ENCODE measurements at regions not wholly inside any gene's neighbourhood (a gene's known extent, or its start where the extent isn't known, plus 50 kb on each side); places are given as distances from the start of the nearest gene placed in this dataset.

DNA sequence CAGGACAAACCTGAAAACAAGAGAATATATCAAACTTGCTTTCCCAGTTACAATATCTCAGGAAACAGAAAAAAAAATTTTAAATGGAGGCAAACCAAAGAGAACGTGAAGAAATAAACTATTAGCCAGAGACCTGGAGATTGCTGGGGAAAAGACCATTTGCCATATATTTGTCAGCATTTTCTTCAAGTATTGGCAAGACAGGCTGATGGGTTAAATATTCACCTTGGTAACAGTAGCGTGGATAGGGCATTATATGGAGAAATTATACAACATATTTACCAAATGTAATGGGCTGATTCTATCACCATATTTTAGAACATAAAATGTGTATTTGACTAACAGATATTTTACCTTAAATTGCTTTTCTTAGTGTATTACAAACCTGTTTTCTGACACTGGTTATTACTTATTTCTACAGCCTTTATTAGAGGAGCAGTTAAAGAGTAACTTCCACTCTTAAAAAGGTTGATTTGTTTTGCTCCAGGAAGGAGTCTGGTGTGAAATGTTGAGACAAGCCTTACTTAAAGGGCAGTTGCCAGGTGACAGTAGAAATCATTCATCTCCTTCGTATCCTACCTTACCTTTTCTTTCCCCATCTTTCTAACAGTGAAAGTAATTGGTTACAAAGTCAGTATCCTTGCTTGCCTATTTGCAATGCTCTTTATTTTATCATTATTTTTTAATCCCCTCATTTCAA lies 575.5 kb downstream of the GBA3 start:
- no peak for DNase-seq (ENCODE audit: low spot score)

DNA sequence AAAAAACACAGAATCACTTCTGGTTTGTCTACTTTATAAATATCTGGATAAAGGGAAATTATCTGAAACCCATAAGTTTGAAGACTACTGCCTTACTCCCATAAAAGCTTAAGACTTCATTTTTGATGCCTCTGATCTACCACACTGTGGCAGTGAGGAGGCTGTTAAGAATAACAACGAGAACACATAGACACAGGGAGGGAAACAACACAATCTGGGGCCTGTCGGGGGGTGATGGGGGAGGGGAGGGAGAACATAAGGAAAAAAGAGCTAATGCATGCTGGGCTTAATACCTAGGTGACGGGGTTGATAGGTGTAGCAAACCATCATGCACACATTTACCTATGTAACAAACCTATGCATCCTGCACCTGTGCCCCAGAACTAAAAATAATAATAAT lies 573.7 kb downstream of the GBA3 start:
- no peak for DNase-seq (ENCODE audit: low spot score)

DNA sequence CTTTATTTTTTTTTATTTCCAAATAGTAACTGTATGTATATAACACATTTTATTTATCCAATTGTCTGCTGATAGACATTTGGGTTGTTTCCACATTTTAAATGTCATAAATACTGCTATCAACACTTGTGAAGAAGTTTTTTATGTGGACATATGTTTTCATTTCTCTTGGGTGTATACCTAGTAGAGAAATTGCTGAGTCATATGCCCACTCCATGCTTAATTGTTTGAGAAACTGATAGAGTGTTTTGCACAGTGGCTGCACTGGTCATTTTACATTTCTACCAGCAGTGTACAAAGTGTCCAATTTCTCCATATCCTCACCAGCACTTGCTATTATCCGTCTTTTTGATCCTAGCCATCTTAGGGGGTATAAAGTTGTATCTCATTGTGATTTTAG lies 567.8 kb downstream of the GBA3 start:
- DNase-seq (ENCODE audit: low spot score), result no peak

DNA sequence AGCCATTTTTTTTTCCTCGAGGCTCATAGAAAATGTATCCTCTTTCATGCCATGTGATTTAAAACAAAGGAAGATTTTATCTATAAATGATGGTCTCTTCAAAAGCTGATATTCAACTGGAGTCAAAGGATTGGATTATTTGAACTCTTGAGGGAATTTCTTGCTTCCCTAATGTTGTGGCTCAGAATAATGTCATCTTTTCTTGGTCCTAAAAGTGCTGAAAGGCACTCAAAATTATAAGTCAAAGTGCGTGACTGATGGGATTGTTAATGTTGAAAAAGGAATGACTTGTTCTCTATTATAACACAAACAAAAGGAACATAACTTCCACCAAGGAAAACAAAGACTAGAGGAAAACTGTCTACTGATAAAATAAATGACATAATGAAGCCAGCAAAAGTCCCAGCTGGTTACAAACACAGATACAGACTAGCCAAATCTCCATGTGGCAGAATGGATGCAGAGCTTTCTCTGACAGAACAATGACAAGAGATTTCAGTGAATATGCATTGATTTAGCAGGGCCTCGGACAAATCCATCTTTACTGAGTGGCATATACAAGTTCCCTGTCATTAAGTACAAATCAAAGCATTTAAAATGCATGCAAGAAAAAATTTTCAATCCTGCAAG lies 552.6 kb downstream of the GBA3 start:
- DNase-seq (ENCODE audit: low spot score), result no peak

DNA sequence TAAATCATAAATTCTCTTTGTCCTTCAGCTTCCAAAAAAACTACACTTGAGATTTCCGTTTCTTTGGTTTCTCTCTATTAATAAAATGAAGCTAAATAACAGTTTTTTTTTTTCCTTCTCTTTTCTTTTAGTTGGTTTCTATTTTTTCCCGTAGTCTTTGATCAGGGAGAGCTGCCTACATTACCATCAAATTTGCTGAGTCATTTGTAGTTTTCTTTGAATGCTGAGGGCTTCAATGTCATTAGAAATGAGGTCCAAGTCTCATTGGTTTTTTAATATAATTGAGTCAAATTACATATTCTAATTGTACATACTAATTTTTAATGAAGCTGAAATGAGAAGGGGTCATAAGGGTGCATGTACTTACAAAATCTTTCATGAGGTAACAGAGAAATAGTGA lies 550.2 kb downstream of the GBA3 start:
- no peak for DNase-seq (ENCODE audit: low spot score)

DNA sequence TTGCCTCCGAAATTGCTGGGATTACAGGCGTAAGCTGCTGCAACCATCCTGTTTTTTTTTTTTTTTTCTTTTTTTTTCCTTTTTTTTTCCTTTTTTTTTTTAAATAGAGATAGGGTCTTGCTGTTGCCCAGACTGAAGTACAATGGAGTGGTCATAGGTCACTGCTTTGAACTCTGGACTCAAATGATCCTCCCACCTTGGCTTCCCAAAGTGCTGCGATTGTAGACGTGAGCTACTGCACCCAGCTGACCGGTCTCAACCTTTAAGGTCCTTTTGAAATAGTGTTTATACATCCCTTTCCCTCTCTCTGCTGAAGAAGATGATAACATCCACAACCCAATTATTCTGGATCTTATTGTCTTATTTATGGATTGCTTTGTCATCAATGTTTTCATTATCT lies 548.7 kb downstream of the GBA3 start:
- DNase-seq (ENCODE audit: low spot score), result no peak

- no peak for DNase-seq (ENCODE audit: low spot score)
Observed at GRCh38 chr4:23238848-23239247, 546.1 kb downstream of the GBA3 start.

DNA sequence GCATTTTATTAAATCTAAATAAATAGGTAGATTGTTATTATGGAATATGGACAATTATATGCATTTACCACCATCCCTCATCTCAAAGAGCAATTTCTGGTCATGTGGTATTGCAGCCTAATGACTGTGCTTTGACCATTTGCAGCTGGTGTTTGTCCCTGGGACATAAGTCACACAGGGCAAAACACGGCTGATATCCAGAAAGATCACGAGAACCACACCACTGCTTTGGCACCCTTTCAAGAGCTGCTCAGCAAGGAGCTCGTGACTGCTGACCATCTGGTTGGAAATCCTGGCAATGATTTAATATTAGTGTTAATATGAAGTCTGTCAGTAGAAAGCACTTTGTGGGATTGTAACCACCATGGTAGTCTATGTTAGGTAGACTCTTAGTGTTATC lies 545.0 kb downstream of the GBA3 start:
- no peak for DNase-seq (ENCODE audit: low spot score)

DNA sequence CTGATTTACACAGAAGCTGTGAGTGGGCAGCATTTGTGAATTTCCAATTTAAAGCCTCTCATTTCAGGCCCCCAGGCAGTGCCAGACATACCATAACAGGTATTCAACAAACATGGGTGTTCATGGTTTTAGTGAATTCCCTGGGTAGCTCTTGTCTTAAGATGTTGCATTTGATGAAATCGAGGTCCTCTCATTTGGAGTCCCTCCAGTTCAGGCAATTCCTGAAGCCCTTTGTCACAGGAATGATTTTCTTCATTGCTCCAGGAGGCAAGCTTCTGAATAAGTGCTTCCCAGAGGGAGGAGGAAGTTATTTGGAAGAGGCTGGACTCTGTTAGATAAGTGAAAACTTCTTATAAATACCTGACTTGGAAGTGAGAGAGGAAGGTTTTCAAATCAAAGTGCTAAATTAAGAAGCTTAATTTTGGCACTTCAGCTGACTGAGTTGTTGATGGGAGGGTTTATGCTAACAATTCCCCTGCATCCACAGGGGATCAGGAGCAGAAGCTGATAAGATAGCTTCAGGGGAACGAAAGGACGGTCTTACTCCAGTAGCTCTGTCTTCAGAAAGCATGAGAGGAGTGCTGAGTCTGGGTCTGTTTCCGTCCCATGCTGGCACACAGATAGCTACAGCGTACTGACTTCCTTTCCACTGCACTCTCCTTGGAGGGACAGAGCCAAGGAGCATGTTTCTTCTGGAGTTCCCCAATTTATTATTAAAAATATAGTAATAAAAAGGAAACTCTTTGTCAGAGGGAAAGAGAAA lies 543.1 kb downstream of the GBA3 start:
- no peak for DNase-seq (ENCODE audit: low spot score)

DNA sequence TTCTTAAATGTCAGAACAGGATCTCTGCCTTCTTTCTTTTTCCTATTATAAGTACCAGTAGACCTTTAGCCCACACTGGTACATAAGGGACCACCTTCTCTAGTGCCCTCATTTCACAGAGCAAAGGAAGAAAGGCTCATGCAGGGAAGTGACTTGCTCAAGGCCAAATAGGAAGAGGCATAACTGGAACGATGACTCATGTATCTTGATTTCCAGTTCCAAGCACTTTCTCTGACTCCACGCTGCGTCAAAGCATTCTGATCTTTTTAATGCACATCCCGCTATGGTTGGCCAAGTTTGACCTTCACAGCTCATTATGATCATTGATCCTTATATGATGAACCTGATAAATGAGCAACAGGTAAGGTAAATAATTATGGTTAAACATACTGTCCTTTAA lies 542.0 kb downstream of the GBA3 start:
- no peak for DNase-seq (ENCODE audit: low spot score)

GRCh38 chr4:23234018-23234417 lies 541.3 kb downstream of the GBA3 start:
- no peak for DNase-seq (ENCODE audit: low spot score)

GRCh38 chr4:23233596-23233995 lies 540.9 kb downstream of the GBA3 start:
- DNase-seq (ENCODE audit: low spot score), result no peak

DNA sequence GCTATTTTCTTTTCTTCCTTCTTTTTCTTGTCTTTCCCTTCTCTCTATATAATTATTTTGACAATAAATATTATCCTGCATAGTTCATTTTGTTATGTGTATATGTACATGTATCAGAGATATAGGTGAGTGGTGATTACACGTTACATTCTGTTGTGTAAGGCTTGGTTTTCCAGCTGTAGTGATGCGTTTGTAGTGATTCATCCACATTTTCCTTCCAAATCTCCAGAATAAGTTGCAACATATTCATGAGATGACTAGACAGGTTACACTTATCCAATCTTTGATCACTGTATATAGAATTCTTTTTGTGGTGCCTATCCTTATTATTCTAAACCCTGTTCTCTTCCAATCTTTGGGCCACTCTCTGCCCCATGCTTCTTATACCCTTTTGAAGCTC lies 540.2 kb downstream of the GBA3 start:
- no peak for DNase-seq (ENCODE audit: low spot score)

GRCh38 chr4:23225564-23225963 lies 532.8 kb downstream of the GBA3 start:
- DNase-seq (ENCODE audit: low spot score), result no peak

DNA sequence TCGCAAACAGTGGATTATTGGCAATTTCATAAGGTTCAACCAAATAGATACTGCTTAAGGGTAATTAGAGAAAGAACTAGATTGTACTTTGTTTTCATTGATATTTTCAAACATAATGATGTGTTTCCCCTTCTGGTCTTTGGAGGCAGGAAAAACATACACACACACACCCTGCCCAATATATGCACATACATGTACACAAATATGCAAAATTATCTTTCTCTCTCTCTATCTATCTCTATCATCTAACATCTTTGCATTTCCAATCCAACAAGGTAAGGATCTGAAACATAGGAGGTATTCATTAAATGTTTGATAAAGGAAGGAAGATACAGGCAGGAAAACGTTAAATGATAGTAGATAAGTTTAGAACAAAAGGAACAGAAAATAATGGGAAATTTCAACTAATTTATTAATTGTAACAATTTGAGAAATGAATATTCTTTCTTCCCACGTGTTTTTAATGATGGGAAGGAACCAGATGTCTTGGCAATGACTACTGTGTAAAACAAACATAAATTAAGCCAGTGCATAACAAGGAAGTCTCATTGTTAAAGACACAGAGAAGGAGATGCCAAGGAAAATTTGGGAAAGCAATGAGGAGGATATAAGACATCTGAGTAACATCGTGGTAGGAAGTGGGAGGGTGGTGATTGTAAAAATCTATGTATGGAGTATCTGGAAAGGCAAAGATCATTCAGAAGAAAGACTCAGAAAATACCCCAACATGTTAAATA lies 532.1 kb downstream of the GBA3 start:
- no peak for DNase-seq (ENCODE audit: low spot score)

DNA sequence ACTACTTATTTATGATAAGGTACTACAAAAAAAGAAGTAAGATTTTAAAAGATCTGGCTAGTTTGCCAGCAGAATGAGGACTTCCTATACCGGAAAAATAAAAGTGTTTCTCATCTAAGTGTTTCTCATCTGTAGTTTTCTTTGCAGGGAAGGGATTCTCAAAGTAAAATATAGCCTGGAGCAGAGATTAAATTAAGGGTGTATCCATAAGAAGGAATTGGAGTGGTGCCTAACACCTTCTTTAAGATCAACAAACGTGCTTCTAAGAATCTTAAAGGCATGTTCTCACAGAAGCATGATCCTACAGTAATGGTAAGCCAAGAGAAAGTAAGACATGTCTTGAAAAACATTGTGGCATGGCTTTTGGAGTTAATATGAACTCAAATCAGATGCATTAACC lies 528.2 kb downstream of the GBA3 start:
- no peak for DNase-seq (ENCODE audit: low spot score)

- no peak for DNase-seq (ENCODE audit: low spot score)
Observed at GRCh38 chr4:23219779-23220408, 527.2 kb downstream of the GBA3 start.

DNA sequence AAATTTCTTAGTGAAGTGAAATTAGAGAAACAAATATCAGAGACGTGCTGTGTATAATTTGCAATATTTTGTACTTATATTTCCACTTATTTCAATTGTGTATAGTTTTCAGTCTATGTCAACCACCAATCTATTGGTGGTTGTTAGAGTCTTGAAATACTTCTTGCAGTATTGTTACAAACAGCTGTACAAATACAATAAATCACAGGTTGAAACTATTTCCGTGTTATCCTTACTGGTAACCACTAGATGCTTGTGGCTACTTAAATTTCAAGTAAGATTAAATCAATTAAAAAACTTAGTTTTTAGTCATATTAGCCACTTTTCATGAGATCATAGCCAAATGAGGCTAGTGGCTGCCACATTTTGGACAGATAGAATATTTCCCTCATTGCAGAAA lies 520.5 kb downstream of the GBA3 start:
- DNase-seq (ENCODE audit: low spot score), result no peak

DNA sequence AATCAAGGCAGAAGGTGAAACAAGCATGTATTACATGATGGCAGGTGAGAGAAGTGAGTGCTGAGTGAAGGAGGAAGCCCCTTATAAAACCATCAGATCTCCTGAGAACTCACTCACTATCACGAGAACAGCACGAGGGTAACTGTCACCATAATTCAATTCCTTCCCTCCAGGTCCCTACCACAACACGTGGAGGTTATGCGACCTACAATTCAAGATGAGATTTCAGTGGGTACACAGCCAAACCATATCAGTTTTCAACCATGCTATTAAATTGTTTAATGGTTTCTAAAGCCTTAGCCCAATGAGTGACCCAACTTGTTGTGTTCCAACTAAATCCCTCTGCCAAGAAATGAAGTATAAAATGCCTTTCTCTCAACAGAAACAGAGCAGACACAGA lies 519.8 kb downstream of the GBA3 start:
- DNase-seq (ENCODE audit: low spot score), result no peak

DNA sequence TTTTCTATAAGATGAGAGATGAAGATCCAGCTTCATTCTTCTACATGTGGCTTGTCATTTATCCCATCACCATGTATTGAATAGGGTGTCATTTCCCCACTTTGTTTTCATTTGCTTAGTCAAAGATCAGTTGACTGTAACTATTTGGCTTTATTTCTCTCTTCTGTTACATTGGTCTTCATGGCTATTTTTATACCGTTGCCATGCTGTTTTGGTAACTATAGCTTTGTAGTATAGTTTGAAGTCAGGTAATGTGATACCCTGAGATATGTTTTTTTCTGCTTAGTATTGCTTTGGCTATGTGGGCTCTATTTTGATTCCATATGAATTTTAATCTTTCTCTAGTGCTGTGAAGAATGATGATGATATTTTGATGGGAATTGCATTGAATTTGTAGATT lies 514.3 kb downstream of the GBA3 start:
- DNase-seq (ENCODE audit: low spot score), result no peak

GRCh38 chr4:23202712-23203247 lies 510.0 kb downstream of the GBA3 start:
- peak; percentile 73 for DNase-seq (ENCODE audit: low spot score)
